ENCODE measurements at regions not wholly inside any gene's neighbourhood (a gene's known extent, or its start where the extent isn't known, plus 50 kb on each side); places are given as distances from the start of the nearest gene placed in this dataset.
A peak's percentile ranks its signal among the peaks of the same experiment; 100 is the strongest.
"Not testable (repeated sequence)": the region's sequence is repeated elsewhere in the genome, so short reads cannot be mapped to it uniquely, and the experiment has no call there.

DNA sequence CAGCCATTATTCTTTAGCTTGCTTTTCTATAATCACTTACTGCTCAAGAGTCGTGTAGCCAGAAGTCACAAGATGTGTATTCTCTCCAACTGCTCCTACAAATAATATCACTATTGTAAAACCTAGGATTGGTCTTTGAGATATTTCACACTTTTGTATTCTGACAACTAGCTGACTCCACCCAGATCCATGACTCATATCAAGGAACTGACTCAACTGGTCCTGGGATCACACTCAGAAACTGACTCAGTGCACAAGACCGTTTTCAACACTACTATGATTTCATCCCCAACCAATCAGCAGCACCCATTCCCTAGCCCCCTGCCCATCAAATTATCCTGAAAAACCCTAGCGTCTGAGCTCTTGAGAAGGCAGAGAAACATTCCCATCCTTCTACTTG, 56.5 kb upstream of the ORC5 start:
- in situ Hi-C loops (cut with HindIII; ENCODE audit: low pct_unique_long_range_greater_than_20kb, low sequenced_read_pairs) = no loop called here

DNA sequence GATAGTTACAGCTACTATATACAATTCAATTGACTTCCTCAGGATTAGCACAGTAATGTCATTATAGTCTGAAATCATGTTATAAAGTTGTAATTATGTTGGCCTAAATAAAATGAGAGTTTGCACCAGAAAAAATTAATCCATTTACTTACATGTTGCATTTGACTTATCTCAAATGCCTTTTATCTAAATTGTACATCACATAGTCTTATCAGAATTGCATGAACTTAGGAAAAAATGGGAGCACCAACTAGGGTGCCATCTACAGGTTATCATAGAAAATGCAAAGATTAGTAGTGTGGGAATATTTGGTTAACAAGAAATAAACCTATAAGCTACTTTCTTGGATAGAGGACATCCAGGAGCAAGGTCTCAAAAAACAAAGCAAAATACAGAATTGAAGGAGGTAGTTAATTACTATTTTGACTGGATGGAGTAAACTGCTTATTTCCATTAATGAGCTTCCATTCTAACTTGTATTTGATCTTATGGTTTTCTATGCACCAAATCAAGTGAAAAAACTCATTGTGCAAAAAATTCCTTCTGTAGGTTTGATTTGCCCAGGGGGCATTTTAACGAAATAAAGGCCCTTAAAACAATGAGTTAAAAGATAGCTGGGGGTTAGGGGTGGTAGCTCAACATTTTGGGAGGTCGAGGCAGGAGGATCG, 60.0 kb upstream of the ORC5 start:
- DNase-seq (ENCODE audit: low read depth, low spot score) = peak; percentile 73
- in situ Hi-C loops (cut with HindIII; ENCODE audit: low pct_unique_long_range_greater_than_20kb, low sequenced_read_pairs) = no loop called here

More for the DNA sequence above, 56.5 kb upstream of the ORC5 start:
- no peak for DNase-seq (ENCODE audit: low read depth, low spot score)

- DNase-seq (ENCODE audit: low read depth, low spot score) = no peak
- in situ Hi-C loops (cut with HindIII; ENCODE audit: low pct_unique_long_range_greater_than_20kb, low sequenced_read_pairs) = no loop called here
These were observed 56.5 kb upstream of the LHFPL3 start for GRCh38 chr7:104271948-104272347.

DNA sequence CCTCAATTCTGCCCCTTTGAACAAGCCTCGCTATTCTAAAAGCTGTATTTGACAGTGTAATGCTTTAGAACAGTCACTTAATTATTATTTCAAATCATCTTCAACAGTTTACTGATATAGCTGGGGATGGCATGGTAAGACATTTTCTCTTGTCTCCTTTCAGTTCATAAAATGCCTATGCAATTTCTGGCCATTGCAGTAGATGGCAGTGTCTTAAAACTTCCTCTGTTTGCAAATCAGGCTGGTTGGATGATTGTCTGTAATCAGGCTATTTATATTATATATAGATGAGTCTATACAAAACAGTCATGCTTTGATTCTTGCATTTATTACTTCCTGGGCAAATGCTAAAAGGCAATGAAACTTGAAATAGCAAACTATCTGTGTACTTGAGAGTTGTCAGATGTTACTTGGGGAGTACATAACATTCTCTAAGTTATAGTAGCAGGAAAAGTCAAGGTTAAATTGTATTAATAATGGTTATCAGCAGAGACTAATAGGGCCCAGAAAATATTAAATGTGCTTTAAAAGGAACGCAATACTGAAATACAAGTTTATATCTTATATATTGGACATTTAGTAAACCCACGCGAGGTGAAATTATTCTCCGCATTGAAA, 55.5 kb upstream of the LHFPL3 start:
- peak; percentile 77 for DNase-seq (ENCODE audit: low read depth, low spot score)
- in situ Hi-C loops (cut with HindIII; ENCODE audit: low pct_unique_long_range_greater_than_20kb, low sequenced_read_pairs) = no loop called here

DNA sequence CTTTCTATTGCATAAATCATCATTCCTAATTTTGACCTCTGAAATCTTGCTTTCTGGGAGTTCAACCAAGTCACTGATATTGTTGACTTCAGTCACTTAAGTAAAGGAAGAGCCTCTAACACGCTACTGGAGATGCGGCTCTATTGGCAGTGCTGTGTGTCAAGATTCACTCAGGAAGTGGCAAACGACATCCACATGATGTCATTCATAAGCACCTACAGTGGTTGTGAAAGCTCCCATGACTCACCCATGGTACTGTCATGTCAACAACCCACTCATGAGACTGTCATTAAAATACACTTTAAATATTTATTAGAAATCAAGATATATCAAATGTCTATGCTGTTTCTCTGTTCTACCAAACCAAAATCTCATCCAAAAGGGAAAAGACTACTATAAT, 52.5 kb upstream of the LHFPL3 start:
- in situ Hi-C loops (cut with HindIII; ENCODE audit: low pct_unique_long_range_greater_than_20kb, low sequenced_read_pairs) = no loop called here
- DNase-seq (ENCODE audit: low read depth, low spot score) = no peak

GRCh38 chr7:104276730-104277129, 51.7 kb upstream of the LHFPL3 start:
- in situ Hi-C loops (cut with HindIII; ENCODE audit: low pct_unique_long_range_greater_than_20kb, low sequenced_read_pairs); DNase-seq (ENCODE audit: low read depth, low spot score): not testable (repeated sequence)
